ENCODE measurements at regions not wholly inside any gene's neighbourhood (a gene's known extent, or its start where the extent isn't known, plus 50 kb on each side); places are given as distances from the start of the nearest gene placed in this dataset.

GRCh38 chr2:138298900-138299299 lies 202.7 kb upstream of the SPOPL start:
- Histone ChIP-seq H3K27me3 (no peaks in the 10 kb centered on the region), H3K4me1 (ENCODE audit: insufficient read depth) (no peaks in the 10 kb centered on the region), H3K27ac (no peak overlapping the region), H3K9me2 (replicated peaks; ENCODE audit: insufficient read depth) (no peaks in the 10 kb centered on the region), H3K36me3 (replicated peaks; ENCODE audit: insufficient read depth, low read depth) (no peaks in the 10 kb centered on the region), H3K9me3 (ENCODE audit: low read depth) (no peaks in the 10 kb centered on the region), H3K4me2 (no peak overlapping the region), H3K4me3 (no peak overlapping the region), H2AFZ (no peak overlapping the region), H3K79me2 (no peaks in the 10 kb centered on the region), H4K20me1 (ENCODE audit: insufficient read depth, poor library complexity, severe bottlenecking) (no peaks in the 10 kb centered on the region)
- WGBS (ENCODE audit: low lambda C conversion rate, missing lambda C conversion rate) = 100% methylated on average over 3 of the region's 3 CpGs
- TF ChIP-seq CTCF (IDR thresholded peaks at IDR 0.05; ENCODE audit: poor library complexity) = no peak
- no peak for TF ChIP-seq EZH2 (IDR thresholded peaks at IDR 0.05; ENCODE audit: borderline replicate concordance)
- TF ChIP-seq EZH2phosphoT487 (IDR thresholded peaks at IDR 0.05; ENCODE audit: low read depth, severe bottlenecking, unreplicated experiment) = no peak
- DNase-seq (ENCODE audit: low spot score) = no peak

GRCh38 chr2:138306626-138307025 lies 194.9 kb upstream of the SPOPL start:
- Histone ChIP-seq H3K27ac (no peak overlapping the region), H4K20me1 (ENCODE audit: insufficient read depth, poor library complexity, severe bottlenecking) (no peaks in the 10 kb centered on the region), H3K4me2 (no peak overlapping the region), H3K27me3 (no peaks in the 10 kb centered on the region), H3K4me1 (ENCODE audit: insufficient read depth) (no peaks in the 10 kb centered on the region), H2AFZ (no peak overlapping the region), H3K9me3 (ENCODE audit: low read depth) (no peaks in the 10 kb centered on the region), H3K36me3 (replicated peaks; ENCODE audit: insufficient read depth, low read depth) (no peaks in the 10 kb centered on the region), H3K4me3 (no peak overlapping the region), H3K79me2 (no peaks in the 10 kb centered on the region), H3K9me2 (replicated peaks; ENCODE audit: insufficient read depth) (no peaks in the 10 kb centered on the region)
- WGBS (ENCODE audit: low lambda C conversion rate, missing lambda C conversion rate) = 97% methylated on average over 3 of the region's 3 CpGs
- TF ChIP-seq EZH2phosphoT487 (IDR thresholded peaks at IDR 0.05; ENCODE audit: low read depth, severe bottlenecking, unreplicated experiment) (no peak), CTCF (IDR thresholded peaks at IDR 0.05; ENCODE audit: poor library complexity) (no peak), EZH2 (IDR thresholded peaks at IDR 0.05; ENCODE audit: borderline replicate concordance) (no peak)
- no peak for DNase-seq (ENCODE audit: low spot score)

- H3K4me3 ChIP-seq = no peak overlapping the region
- no peaks in the 10 kb centered on the region for H4K20me1 ChIP-seq (ENCODE audit: insufficient read depth, poor library complexity, severe bottlenecking)
- H3K9me2 ChIP-seq (replicated peaks; ENCODE audit: insufficient read depth) = no peaks in the 10 kb centered on the region
- TF ChIP-seq EZH2 (IDR thresholded peaks at IDR 0.05; ENCODE audit: borderline replicate concordance) = no peak
- no peak for TF ChIP-seq EZH2phosphoT487 (IDR thresholded peaks at IDR 0.05; ENCODE audit: low read depth, severe bottlenecking, unreplicated experiment)
- TF ChIP-seq CTCF (IDR thresholded peaks at IDR 0.05; ENCODE audit: poor library complexity) = no peak
- H3K4me2 ChIP-seq = no peak overlapping the region
- no peak overlapping the region for H2AFZ ChIP-seq
- DNase-seq (ENCODE audit: low spot score) = no peak
- H3K36me3 ChIP-seq (replicated peaks; ENCODE audit: insufficient read depth, low read depth) = no peaks in the 10 kb centered on the region
- WGBS (ENCODE audit: low lambda C conversion rate, missing lambda C conversion rate) = 81% methylated on average over 1 of the region's 1 CpG
- H3K9me3 ChIP-seq (ENCODE audit: low read depth) = no peaks in the 10 kb centered on the region
- H3K79me2 ChIP-seq = no peaks in the 10 kb centered on the region
- no peak overlapping the region for H3K27ac ChIP-seq
- H3K4me1 ChIP-seq (ENCODE audit: insufficient read depth) = no peaks in the 10 kb centered on the region
- H3K27me3 ChIP-seq = no peaks in the 10 kb centered on the region
Measured at GRCh38 chr2:138307099-138307498, 194.5 kb upstream of the SPOPL start.

GRCh38 chr2:138309760-138310159 lies 191.8 kb upstream of the SPOPL start:
- TF ChIP-seq EZH2 (IDR thresholded peaks at IDR 0.05; ENCODE audit: borderline replicate concordance) = no peak
- no peak for TF ChIP-seq CTCF (IDR thresholded peaks at IDR 0.05; ENCODE audit: poor library complexity)
- TF ChIP-seq EZH2phosphoT487 (IDR thresholded peaks at IDR 0.05; ENCODE audit: low read depth, severe bottlenecking, unreplicated experiment) = no peak
- no peak overlapping the region for H3K4me3 ChIP-seq
- 94% methylated on average over 2 of the region's 2 CpGs for WGBS (ENCODE audit: low lambda C conversion rate, missing lambda C conversion rate)

More at GRCh38 chr2:138309760-138310159, 191.8 kb upstream of the SPOPL start:
- H3K36me3 ChIP-seq (replicated peaks; ENCODE audit: insufficient read depth, low read depth) = no peaks in the 10 kb centered on the region
- no peaks in the 10 kb centered on the region for H3K27me3 ChIP-seq
- no peaks in the 10 kb centered on the region for H3K4me1 ChIP-seq (ENCODE audit: insufficient read depth)
- no peaks in the 10 kb centered on the region for H3K9me2 ChIP-seq (replicated peaks; ENCODE audit: insufficient read depth)
- H3K9me3 ChIP-seq (ENCODE audit: low read depth) = no peaks in the 10 kb centered on the region
- H4K20me1 ChIP-seq (ENCODE audit: insufficient read depth, poor library complexity, severe bottlenecking) = no peaks in the 10 kb centered on the region
- DNase-seq (ENCODE audit: low spot score) = no peak
- H2AFZ ChIP-seq = no peak overlapping the region
- no peak overlapping the region for H3K4me2 ChIP-seq
- no peaks in the 10 kb centered on the region for H3K79me2 ChIP-seq
- no peak overlapping the region for H3K27ac ChIP-seq

Data from hepatocyte (in vitro differentiated cells).